ENCODE measurements at regions not wholly inside any gene's neighbourhood (a gene's known extent, or its start where the extent isn't known, plus 50 kb on each side); places are given as distances from the start of the nearest gene placed in this dataset.

GRCh38 chr5:29387384-29387783 is 1806.1 kb upstream of the CDH6 start:
- TF ChIP-seq CTCF (IDR thresholded peaks at IDR 0.05; ENCODE audit: extremely low read depth, missing control alignments): no peak
- DNase-seq (ENCODE audit: low spot score): no peak

GRCh38 chr5:29382780-29383179 is 1810.7 kb upstream of the CDH6 start:
- no peak for TF ChIP-seq CTCF (IDR thresholded peaks at IDR 0.05; ENCODE audit: extremely low read depth, missing control alignments)
- DNase-seq (ENCODE audit: low spot score): no peak

- DNase-seq (ENCODE audit: low spot score): no peak
These were observed 1813.5 kb upstream of the CDH6 start for GRCh38 chr5:29380029-29380428.

GRCh38 chr5:29379619-29380018 is 1813.9 kb upstream of the CDH6 start:
- DNase-seq (ENCODE audit: low spot score): no peak
- TF ChIP-seq CTCF (IDR thresholded peaks at IDR 0.05; ENCODE audit: extremely low read depth, missing control alignments): no peak

More at GRCh38 chr5:29380029-29380428, 1813.5 kb upstream of the CDH6 start:
- no peak for TF ChIP-seq CTCF (IDR thresholded peaks at IDR 0.05; ENCODE audit: extremely low read depth, missing control alignments)

- DNase-seq (ENCODE audit: low spot score): no peak
- no peak for TF ChIP-seq CTCF (IDR thresholded peaks at IDR 0.05; ENCODE audit: extremely low read depth, missing control alignments)
These were observed 1815.4 kb upstream of the CDH6 start for GRCh38 chr5:29378104-29378503.

GRCh38 chr5:29370248-29370647 is 1823.2 kb upstream of the CDH6 start:
- TF ChIP-seq CTCF (IDR thresholded peaks at IDR 0.05; ENCODE audit: extremely low read depth, missing control alignments): no peak
- DNase-seq (ENCODE audit: low spot score): no peak

GRCh38 chr5:29367176-29367833 is 1826.2 kb upstream of the CDH6 start:
- no peak for TF ChIP-seq CTCF (IDR thresholded peaks at IDR 0.05; ENCODE audit: extremely low read depth, missing control alignments)
- DNase-seq (ENCODE audit: low spot score): no peak
